ENCODE measurements at regions not wholly inside any gene's neighbourhood (a gene's known extent, or its start where the extent isn't known, plus 50 kb on each side); places are given as distances from the start of the nearest gene placed in this dataset.

DNA sequence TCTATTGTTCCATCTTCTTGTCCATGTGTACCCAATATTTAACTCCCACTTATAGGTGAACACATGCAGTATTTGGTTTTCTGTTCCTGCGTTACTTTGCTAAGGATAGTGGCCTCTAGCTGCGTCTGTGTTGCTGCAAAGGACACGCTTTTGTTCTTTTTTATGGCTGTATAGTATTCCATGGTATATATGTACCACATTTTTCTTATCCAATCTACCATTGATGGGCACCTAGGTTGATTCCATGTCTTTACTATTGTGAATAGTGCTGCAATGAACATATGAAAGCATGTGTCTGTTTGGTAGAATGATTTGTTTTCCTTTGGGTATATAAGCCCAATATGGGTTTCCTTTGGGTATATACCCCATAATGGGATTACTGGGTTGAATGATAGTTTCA, 77.3 kb upstream of the MMADHC start:
- Histone ChIP-seq H3K4me1 (replicated peaks in 1 of 2; ENCODE audit: control insufficient read depth in 2 of 2, insufficient read depth in 2 of 2, low read length in 2 of 2) (no peaks in the 10 kb centered on the region), H3K4me2 (ENCODE audit: insufficient read depth, low read length) (no peak overlapping the region), H3K9me3 (replicated peaks; ENCODE audit: control insufficient read depth, insufficient read depth, low read depth, low read length) (0 out of 2 replicates have a peak, but pooled peaks cover 3% of the 10 kb centered on the region), H3K27ac (ENCODE audit: extremely low read depth, low read depth, low read length) (no peak overlapping the region), H3K36me3 (ENCODE audit: control insufficient read depth, insufficient read depth, low read length) (no peaks in the 10 kb centered on the region), H4K20me1 (replicated peaks; ENCODE audit: control insufficient read depth, insufficient read depth, low read length) (no peaks in the 10 kb centered on the region), H2AFZ (ENCODE audit: low read depth, low read length) (no peak overlapping the region), H3K4me3 (no peak overlapping the region), H3K9ac (ENCODE audit: insufficient read depth in 1 of 2, low read depth in 2 of 2, low read length in 2 of 2) (no peak overlapping the region), H3K27me3 (ENCODE audit: control insufficient read depth in 2 of 2, insufficient read depth in 2 of 2, low read length in 2 of 2) (no peaks in the 10 kb centered on the region), H3K79me2 (ENCODE audit: control insufficient read depth, insufficient read depth, low read length) (no peaks in the 10 kb centered on the region), H3K9me1 (ENCODE audit: control insufficient read depth, insufficient read depth, low read length) (no peaks in the 10 kb centered on the region)
- ChIA-PET CTCF (ENCODE audit: low intra/inter-chr PET ratio) (no interaction called here), POLR2A (no interaction called here)
- TF ChIP-seq PHTF2 (CRISPR knock-in tag; IDR thresholded peaks at IDR 0.05) (no peak), HOXB6 (CRISPR knock-in tag; IDR thresholded peaks at IDR 0.05; ENCODE audit: borderline replicate concordance) (no peak), ZNF146 (CRISPR knock-in tag; IDR thresholded peaks at IDR 0.05; ENCODE audit: unreplicated experiment) (peak; percentile 63), ZNF280A (IDR thresholded peaks at IDR 0.05; ENCODE audit: low read depth, partially characterized antibody) (no peak), MEIS2 (IDR thresholded peaks at IDR 0.05; ENCODE audit: partially characterized antibody) (no peak)
- FAIRE-seq (no peak), ATAC-seq (no peak), DNase-seq (ENCODE audit: extremely low read depth in 1 of 4, low spot score in 3 of 4) (no peak)
- intact Hi-C loops (cut with micrococcal nuclease) = no loop called here
- in situ Hi-C loops (cut with MboI) = no loop called here
- BruUV-seq (replicated peaks) = no TSS peak
- 2% methylated on average over 3 of the region's 3 CpGs for WGBS (ENCODE audit: insufficient coverage, low coverage, missing lambda C conversion rate)

DNA sequence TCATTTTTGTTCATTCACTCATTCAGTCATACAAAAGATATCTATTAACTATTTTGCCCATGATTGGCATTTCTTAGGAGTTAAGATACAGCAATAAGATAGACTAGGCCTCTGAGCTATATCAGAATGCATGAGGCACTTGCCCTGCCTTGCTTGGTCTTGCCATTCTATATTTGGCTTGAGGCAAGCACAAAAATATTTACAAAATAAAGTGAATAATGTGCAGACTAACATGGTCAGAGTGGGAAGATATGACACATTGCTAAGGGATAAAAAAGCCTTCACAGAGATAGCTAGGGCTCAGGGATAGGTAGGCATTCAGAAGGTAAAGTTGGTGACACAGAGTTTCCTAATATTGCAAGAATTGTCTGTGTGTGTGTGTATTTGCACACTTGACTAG, 75.0 kb upstream of the MMADHC start:
- CTCF ChIA-PET (ENCODE audit: low intra/inter-chr PET ratio) = no interaction called here
- in situ Hi-C loops (cut with MboI) (no loop called here), intact Hi-C loops (cut with micrococcal nuclease) (no loop called here)
- H3K9ac ChIP-seq (ENCODE audit: insufficient read depth in 1 of 2, low read depth in 2 of 2, low read length in 2 of 2) = no peak overlapping the region
- H3K4me3 ChIP-seq = no peak overlapping the region
- POLR2A ChIA-PET = no interaction called here
- DNase-seq (ENCODE audit: extremely low read depth in 1 of 4, low spot score in 3 of 4) (no peak), FAIRE-seq (no peak), ATAC-seq (no peak)
- H3K9me1 ChIP-seq (ENCODE audit: control insufficient read depth, insufficient read depth, low read length) = no peaks in the 10 kb centered on the region
- no peaks in the 10 kb centered on the region for H3K4me1 ChIP-seq (replicated peaks in 1 of 2; ENCODE audit: control insufficient read depth in 2 of 2, insufficient read depth in 2 of 2, low read length in 2 of 2)
- H4K20me1 ChIP-seq (replicated peaks; ENCODE audit: control insufficient read depth, insufficient read depth, low read length) = no peaks in the 10 kb centered on the region
- H3K27ac ChIP-seq (ENCODE audit: extremely low read depth, low read depth, low read length) = no peak overlapping the region
- H3K4me2 ChIP-seq (ENCODE audit: insufficient read depth, low read length) = no peak overlapping the region
- H2AFZ ChIP-seq (ENCODE audit: low read depth, low read length) = no peak overlapping the region
- no peaks in the 10 kb centered on the region for H3K79me2 ChIP-seq (ENCODE audit: control insufficient read depth, insufficient read depth, low read length)
- no peaks in the 10 kb centered on the region for H3K27me3 ChIP-seq (ENCODE audit: control insufficient read depth in 2 of 2, insufficient read depth in 2 of 2, low read length in 2 of 2)
- H3K36me3 ChIP-seq (ENCODE audit: control insufficient read depth, insufficient read depth, low read length) = no peaks in the 10 kb centered on the region
- H3K9me3 ChIP-seq (replicated peaks; ENCODE audit: control insufficient read depth, insufficient read depth, low read depth, low read length) = 0 out of 2 replicates have a peak, but pooled peaks cover 3% of the 10 kb centered on the region
- BruUV-seq (replicated peaks) = no TSS peak
- no peak for TF ChIP-seq SRSF1 (IDR thresholded peaks at IDR 0.05; ENCODE audit: low read depth, low read length)
- TF ChIP-seq MAX (CRISPR knock-in tag; IDR thresholded peaks at IDR 0.05) = no peak
- no peak for TF ChIP-seq SNIP1 (IDR thresholded peaks at IDR 0.05; ENCODE audit: low read depth)
- no peak for TF ChIP-seq ZNF212 (CRISPR knock-in tag; IDR thresholded peaks at IDR 0.05)
- TF ChIP-seq RERE (CRISPR knock-in tag; IDR thresholded peaks at IDR 0.05; ENCODE audit: borderline replicate concordance) = no peak

Data from K562 (cell line).